NCI-H1436 treated with DMSO at 0.1 percent for 48 hours (cell line): ENCODE measurements at regions not wholly inside any gene's neighbourhood (a gene's known extent, or its start where the extent isn't known, plus 50 kb on each side); places are given as distances from the start of the nearest gene placed in this dataset.

Source experiments
- DNase-seq: peaks from one replicate; lab custom pipeline; 2025; lab: John Stamatoyannopoulos, UW

DNA sequence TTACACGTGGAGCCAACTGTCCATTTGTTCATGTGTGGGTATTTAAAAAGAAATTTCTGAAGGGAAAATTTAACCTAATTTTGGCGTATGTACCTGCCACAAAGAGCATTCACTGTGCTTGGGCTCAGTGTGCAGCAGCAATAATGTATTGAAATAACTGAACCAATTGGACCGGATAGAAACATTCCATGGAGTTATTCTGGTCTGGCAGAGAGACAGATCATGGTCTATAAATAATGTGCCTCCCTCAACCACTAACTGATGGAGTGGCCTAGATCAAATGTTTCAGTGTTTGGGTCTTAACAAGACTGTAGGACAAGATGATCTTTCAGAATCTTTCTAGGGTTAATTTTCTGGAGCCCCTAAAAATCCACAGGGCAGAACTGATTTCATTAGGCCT is 469.7 kb downstream of the PRELID2 start:
- no peak for DNase-seq

DNA sequence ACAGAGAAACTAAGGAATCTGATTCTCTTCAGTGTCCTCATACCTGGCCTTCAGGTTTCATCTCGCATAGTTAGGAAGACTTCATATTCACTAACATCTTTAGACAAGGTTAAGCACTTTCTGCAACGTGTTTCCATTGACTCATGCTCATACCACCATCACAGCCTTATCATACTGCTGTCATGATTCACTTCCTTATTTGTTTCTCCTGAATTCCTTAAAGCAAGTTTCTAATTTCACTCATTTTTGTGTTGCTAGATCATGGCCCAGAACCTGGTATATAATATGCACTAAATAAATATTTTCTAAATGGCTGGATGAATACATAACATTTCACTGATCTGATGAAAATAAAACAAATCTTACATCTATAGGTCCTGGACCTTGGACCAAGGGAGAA is 472.9 kb downstream of the PRELID2 start:
- DNase-seq = no peak

DNA sequence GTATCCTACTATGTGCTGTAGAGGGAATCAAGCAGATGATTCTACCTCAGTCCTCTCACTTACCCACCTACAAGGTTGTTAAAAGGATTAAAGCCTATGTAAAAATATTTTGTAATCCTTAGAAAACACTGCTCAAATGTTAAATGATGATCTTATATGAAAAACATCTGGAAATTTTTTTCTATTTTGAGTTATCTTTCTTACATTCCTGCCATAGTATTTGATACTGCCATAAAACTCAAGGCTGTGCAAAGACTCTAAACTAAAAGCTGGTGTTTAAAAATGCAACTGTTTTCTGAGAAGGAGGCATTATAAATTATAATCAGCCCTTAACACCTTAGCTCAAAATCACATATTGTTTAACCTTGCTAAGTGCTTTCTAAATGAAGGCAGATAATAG is 474.2 kb downstream of the PRELID2 start:
- no peak for DNase-seq

DNA sequence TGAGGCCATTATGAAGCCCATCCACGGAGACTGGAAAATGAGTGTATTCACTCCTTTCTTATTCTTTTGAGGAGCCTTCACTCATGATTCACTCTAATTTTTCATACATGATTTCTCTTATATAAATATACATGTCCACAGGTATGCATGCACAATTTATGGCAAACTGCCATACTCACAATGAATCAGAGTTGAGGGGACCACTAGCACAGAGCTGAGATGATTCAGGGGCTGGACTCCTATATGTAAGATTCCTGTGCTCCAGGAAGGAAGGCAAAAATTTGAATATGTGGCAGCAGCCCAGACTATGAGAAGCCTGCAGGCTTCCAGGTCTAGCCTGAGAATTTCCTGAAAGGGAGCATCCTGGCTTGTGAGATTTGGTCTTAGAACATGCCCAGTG is 484.6 kb downstream of the PRELID2 start:
- no peak for DNase-seq

GRCh38 chr5:145347026-145347616 is 488.0 kb downstream of the PRELID2 start:
- DNase-seq = no peak

- DNase-seq = no peak
Measured at GRCh38 chr5:145345511-145346287, 489.4 kb downstream of the PRELID2 start.

DNA sequence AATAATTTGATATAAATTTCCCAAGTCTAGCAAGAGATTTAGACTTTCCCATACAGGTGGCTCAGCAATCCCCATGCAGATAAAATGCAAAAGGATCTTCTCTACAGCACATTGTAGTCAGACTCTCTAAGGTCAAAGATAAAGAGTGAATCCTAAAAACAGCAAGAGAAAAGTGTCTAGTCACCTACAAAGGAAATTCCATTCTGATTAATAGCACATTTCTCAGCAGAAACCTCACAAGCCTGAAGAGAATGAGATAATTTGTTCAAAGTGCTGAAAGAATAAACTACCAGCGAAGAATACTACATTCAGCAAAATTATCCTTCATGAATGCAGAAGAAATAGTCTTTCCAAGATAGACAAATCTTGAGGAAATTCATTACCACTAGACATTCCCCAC is 493.3 kb downstream of the PRELID2 start:
- DNase-seq = no peak

- DNase-seq = no peak
Measured at GRCh38 chr5:145340099-145340498, 495.0 kb downstream of the PRELID2 start.

DNA sequence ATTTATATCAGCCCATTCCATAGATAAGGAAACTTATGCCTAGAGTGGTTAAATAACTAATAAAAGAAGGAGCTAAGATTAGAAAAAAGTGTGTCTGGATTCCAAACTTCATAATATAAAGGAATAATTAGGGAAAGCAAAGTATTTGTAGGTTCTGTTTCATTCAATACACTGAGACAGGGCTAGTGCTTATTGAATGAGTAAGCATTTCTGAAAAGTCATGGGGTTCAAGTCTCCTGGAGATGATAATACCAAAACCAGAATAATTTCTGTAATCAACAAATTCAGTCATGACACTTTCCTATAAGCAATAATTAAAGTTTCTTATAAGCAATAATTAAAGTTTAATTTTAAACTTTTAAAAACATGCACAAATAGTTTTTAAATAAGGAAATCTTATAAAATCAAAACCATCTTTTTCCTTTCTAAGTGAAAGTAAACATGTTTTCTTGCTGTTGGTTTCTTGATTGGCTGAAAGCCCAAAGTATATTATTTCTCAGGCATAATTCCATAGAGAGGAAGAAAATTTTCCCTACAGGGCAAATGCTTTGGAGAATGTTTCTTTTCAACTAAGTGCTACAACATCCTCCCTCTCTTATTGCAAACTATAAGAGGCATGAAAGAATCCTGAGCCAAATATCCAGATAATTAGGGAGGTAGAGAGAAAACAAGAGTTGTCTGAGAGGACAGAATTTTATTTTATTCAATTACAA is 510.2 kb downstream of the PRELID2 start:
- DNase-seq = no peak

- no peak for DNase-seq
Measured at GRCh38 chr5:145324101-145324500, 511.0 kb downstream of the PRELID2 start.

DNA sequence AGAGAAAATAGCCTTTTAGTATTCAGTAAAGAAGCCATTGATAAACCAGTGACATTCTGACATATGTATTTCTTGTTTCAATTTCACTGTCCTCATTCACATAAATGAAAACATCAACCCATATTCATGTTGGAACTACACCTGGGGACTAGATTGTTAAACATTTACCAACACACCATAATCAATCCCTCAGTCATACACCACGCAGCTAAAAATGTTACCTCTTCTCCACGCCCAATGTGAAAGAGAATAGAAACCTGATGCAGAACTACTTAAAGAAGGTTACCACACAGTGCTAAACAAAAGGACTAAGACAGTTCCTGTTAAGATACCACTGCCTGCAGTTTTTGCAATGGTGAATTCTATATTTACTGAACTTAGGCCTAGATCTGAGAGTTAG is 518.9 kb downstream of the PRELID2 start:
- DNase-seq = no peak

DNA sequence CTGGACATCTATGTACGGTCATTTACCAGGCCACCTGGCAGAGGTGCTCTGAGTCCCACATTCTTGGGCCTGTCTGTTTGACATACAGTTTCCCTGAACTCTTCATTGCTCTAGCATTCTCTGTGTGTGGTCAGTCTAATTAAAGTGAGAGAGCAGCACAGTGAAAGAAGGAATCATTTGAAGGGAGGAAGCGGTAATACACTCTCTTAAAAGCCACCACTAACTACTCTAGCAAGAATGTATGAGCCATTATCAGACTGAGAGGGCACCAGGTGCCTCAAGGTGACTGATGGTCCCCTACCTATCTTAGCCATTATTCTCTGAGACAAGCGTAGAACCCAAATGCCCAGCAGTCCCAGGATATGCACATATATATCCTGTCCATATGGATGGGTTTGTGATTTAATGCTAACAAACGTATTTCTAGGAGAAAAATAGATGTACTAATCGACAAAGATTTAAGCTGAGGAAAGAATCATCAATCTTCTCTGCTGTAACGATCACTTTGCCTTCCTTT is 527.2 kb downstream of the PRELID2 start:
- DNase-seq = no peak

DNA sequence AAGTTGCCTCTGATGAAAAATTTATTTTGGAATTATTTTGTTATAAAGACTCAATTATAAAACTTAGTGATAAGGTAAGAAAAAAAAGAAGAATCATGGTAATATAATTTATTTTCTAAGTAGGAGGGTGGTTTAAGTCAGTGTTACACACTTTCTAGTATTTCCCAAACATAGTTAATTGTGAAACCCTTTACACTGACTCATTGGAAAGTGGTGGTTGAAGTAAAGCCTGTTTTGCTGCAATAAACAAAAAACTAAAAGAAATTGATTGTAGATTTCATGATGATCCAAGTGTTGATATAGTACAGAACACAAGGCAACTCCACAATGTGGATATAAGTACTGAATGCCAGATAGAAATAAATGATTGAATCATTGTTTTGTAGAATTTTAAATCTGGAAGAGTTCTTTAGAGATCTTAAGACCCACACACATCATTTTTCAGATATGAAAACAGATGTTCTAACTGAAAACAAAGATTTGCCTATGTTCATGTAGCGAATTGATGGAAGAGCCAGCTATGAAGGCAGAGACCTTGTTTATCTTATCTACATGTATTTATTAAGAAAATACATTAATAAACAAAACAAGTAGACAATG is 539.8 kb downstream of the PRELID2 start:
- DNase-seq = no peak

GRCh38 chr5:145294331-145294730 is 540.8 kb downstream of the PRELID2 start:
- no peak for DNase-seq

DNA sequence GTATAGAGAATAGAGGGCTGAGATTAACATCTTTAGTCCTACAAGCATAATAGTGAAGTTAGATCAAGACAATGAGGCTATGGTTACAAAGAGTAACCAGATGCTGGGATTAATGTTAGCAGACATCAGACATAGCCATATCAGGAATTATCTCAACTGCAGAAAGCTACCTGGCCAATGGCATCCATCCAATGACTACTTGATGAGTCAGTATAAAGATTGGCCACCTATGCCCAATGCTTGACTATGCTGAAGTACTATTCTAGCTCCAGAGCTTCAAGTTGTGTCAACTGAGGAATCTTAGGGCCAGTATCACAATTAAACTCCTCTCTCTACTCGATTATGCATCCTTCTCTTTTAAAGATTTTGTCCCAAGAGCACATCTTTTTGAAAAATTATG is 541.4 kb downstream of the PRELID2 start:
- DNase-seq = no peak

DNA sequence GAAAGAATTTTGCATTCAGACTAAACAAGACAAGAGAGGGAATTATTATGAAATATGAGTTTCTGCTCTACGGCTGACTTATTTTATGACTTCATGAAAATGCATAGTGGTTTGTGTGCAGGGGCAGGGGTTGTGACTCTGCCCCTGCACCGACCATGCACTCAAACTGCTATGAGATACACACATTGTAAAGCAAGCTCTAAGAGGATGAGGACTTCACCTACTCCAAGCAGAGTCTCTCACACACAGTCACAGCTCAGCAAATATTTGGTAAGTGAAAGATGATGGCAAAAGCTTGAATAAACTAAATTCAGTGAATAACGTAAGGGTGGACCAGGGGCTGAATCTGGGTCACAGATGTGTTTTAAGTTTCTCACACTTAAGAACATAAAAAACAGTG is 542.9 kb downstream of the PRELID2 start:
- no peak for DNase-seq

GRCh38 chr5:145283141-145283810 is 551.9 kb downstream of the PRELID2 start:
- DNase-seq = no peak

- no peak for DNase-seq
Measured at GRCh38 chr5:145280806-145281205, 554.3 kb downstream of the PRELID2 start.

- DNase-seq = no peak
Measured at GRCh38 chr5:145280214-145280613, 554.9 kb downstream of the PRELID2 start.

GRCh38 chr5:145260670-145261069 is 574.5 kb downstream of the PRELID2 start:
- DNase-seq = no peak

DNA sequence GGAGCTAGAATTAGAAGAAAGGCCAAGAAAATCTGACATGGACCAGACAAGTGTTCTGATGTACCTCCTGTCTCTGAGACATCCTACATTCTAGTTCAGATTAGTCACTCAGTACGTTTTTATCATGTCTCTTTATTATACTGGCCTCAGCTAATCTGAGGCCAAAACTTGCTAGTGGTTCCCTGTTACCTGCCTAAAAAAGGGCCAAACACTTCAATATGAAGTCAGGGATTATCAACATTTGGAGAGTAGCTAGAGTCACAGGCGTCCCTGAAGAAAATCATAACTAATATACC is 587.4 kb downstream of the PRELID2 start:
- no peak for DNase-seq
